ENCODE measurements at regions not wholly inside any gene's neighbourhood (a gene's known extent, or its start where the extent isn't known, plus 50 kb on each side); places are given as distances from the start of the nearest gene placed in this dataset.

GRCh38 chr14:44649061-44649460, 142.0 kb upstream of the FSCB start:
- Mint-ChIP-seq H3K9me3 (no peaks in the 10 kb centered on the region), H3K4me3 (no peak overlapping the region), H3K27ac (no peak overlapping the region), H3K36me3 (ENCODE audit: low read depth) (no peaks in the 10 kb centered on the region), H3K27me3 (ENCODE audit: low read depth) (no peaks in the 10 kb centered on the region), H3K4me1 (ENCODE audit: low read depth) (no peaks in the 10 kb centered on the region)

GRCh38 chr14:44640416-44640815, 133.3 kb upstream of the FSCB start:
- Mint-ChIP-seq H3K4me1 (ENCODE audit: low read depth) (no peaks in the 10 kb centered on the region), H3K9me3 (no peaks in the 10 kb centered on the region), H3K36me3 (ENCODE audit: low read depth) (no peaks in the 10 kb centered on the region), H3K27me3 (ENCODE audit: low read depth) (no peaks in the 10 kb centered on the region), H3K4me3 (no peak overlapping the region), H3K27ac (no peak overlapping the region)

- Mint-ChIP-seq H3K27me3 (ENCODE audit: low read depth) (no peaks in the 10 kb centered on the region), H3K27ac (no peak overlapping the region)
These were observed 132.8 kb upstream of the FSCB start for GRCh38 chr14:44639781-44640385.

DNA sequence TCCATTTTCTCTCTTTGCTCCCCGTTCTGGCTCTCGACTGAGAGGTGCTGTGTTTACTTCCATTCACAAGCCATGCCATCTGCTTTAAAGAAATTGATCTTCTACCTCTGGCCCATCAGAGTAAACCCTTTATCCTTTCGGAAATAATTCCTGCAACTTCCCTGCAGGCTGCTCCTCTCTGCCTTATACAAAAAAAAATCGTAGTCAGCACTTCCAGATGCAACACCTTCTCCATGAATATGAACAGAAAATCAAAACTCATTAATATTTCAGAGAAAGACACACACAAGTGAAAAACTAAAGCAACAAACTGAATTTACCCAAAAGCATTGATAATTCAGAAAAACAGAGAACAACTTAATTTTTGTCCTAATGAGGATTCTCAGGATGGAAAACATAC, 127.6 kb upstream of the FSCB start:
- Mint-ChIP-seq H3K4me3 (no peak overlapping the region), H3K9me3 (no peaks in the 10 kb centered on the region), H3K27me3 (ENCODE audit: low read depth) (no peaks in the 10 kb centered on the region), H3K27ac (peak overlapping the region; percentile 11), H3K4me1 (ENCODE audit: low read depth) (no peaks in the 10 kb centered on the region), H3K36me3 (ENCODE audit: low read depth) (no peaks in the 10 kb centered on the region)

More at GRCh38 chr14:44639781-44640385, 132.8 kb upstream of the FSCB start:
- Mint-ChIP-seq H3K4me1 (ENCODE audit: low read depth) (no peaks in the 10 kb centered on the region), H3K4me3 (no peak overlapping the region), H3K9me3 (no peaks in the 10 kb centered on the region), H3K36me3 (ENCODE audit: low read depth) (no peaks in the 10 kb centered on the region)

DNA sequence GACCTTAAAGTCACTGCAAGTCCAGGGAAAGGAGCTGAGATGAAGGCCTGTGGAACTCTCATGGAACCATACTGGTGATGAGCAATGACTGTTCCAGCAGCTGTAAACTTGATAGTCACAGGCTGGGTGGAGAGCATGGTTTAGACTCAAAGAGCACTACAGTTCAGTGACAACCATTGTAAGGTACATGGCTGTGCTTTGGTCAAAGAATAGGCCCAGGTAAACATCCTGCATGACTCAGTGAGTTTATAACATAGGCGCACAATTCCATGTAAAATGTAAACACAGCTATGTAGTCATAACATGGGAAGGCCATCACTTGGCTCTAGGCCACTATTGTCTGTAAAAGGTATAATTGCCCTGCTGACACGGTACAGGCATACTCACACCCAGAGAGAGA, 119.3 kb upstream of the FSCB start:
- no peaks in the 10 kb centered on the region for H3K27me3 Mint-ChIP-seq (ENCODE audit: low read depth)
- H3K36me3 Mint-ChIP-seq (ENCODE audit: low read depth): no peaks in the 10 kb centered on the region
- H3K9me3 Mint-ChIP-seq: no peaks in the 10 kb centered on the region
- no peak overlapping the region for H3K27ac Mint-ChIP-seq
- H3K4me3 Mint-ChIP-seq: no peak overlapping the region
- H3K4me1 Mint-ChIP-seq (ENCODE audit: low read depth): no peaks in the 10 kb centered on the region

DNA sequence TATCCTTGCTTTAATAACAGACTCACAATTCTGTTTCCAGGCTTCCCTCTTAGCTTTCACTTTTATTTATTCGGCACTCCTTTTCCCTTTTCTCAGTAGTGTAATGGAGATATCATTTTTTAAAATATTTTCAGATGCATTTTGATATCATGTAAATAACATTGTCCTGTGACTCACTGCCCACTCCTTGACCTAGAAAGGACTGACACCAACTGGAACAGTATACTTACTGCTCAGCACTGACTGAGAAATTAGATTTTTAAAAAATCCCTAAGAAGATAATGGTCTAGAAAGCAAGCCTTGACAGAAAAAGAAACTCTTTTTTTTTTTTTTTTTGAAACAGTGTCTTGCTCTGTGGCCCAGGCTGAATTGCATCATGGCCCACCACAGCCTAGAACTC, 118.0 kb upstream of the FSCB start:
- H3K4me3 Mint-ChIP-seq: no peak overlapping the region

GRCh38 chr14:44620121-44621019, 113.3 kb upstream of the FSCB start:
- no peak overlapping the region for H3K4me3 Mint-ChIP-seq
- no peaks in the 10 kb centered on the region for H3K9me3 Mint-ChIP-seq
- no peaks in the 10 kb centered on the region for H3K27me3 Mint-ChIP-seq (ENCODE audit: low read depth)
- no peaks in the 10 kb centered on the region for H3K36me3 Mint-ChIP-seq (ENCODE audit: low read depth)
- H3K27ac Mint-ChIP-seq: no peak overlapping the region
- H3K4me1 Mint-ChIP-seq (ENCODE audit: low read depth): no peaks in the 10 kb centered on the region

More for the DNA sequence above, 118.0 kb upstream of the FSCB start:
- H3K36me3 Mint-ChIP-seq (ENCODE audit: low read depth): no peaks in the 10 kb centered on the region
- no peaks in the 10 kb centered on the region for H3K27me3 Mint-ChIP-seq (ENCODE audit: low read depth)
- H3K4me1 Mint-ChIP-seq (ENCODE audit: low read depth): no peaks in the 10 kb centered on the region
- no peaks in the 10 kb centered on the region for H3K9me3 Mint-ChIP-seq
- H3K27ac Mint-ChIP-seq: no peak overlapping the region

DNA sequence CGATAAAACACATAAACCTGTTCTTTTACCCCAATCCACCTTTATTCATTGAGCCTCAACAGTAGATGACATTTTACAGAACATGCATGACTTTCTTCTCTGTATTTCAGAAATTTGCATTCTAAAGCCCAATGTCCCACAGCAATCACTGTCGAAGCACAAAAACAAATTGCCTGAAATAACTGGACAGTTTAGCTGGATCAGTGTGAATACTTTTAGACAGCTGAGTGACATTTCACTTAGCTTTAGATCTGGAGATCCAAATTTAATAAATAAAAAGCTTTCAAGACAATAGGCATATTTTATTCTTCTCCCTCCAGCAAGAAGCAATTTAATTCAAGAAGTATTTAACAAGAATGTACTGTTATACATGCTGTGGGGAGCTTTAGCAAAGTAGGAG, 109.1 kb upstream of the FSCB start:
- Mint-ChIP-seq H3K4me1 (ENCODE audit: low read depth) (no peaks in the 10 kb centered on the region), H3K27me3 (ENCODE audit: low read depth) (no peaks in the 10 kb centered on the region), H3K9me3 (no peaks in the 10 kb centered on the region), H3K27ac (no peak overlapping the region), H3K36me3 (ENCODE audit: low read depth) (no peaks in the 10 kb centered on the region), H3K4me3 (no peak overlapping the region)

GRCh38 chr14:44613061-44613712, 106.1 kb upstream of the FSCB start:
- no peak overlapping the region for H3K27ac Mint-ChIP-seq
- no peak overlapping the region for H3K4me3 Mint-ChIP-seq
- H3K9me3 Mint-ChIP-seq: no peaks in the 10 kb centered on the region
- no peaks in the 10 kb centered on the region for H3K27me3 Mint-ChIP-seq (ENCODE audit: low read depth)
- H3K4me1 Mint-ChIP-seq (ENCODE audit: low read depth): no peaks in the 10 kb centered on the region
- H3K36me3 Mint-ChIP-seq (ENCODE audit: low read depth): no peaks in the 10 kb centered on the region

DNA sequence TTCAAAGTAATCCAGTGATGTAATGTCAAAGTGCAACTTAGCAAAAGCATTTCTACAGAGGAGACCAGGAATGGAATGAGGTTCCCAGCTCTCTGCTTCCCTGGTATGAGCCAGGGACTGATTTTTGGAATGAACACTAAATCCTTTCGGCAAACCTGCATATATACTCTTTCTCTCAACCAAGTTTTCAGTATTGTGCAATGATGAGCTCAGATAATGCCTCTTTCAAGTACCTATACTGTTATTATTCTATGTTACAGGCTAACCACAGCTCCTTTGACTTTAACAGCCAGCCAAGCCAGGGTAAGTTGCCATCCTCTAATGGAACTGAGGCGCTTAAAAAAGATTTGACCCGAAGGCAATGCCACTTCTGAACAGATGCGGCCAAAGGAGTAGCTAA, 104.9 kb upstream of the FSCB start:
- no peaks in the 10 kb centered on the region for H3K36me3 Mint-ChIP-seq (ENCODE audit: low read depth)
- H3K27me3 Mint-ChIP-seq (ENCODE audit: low read depth): no peaks in the 10 kb centered on the region
- peaks cover 3% of the 10 kb centered on the region for H3K9me3 Mint-ChIP-seq
- no peak overlapping the region for H3K4me3 Mint-ChIP-seq
- no peaks in the 10 kb centered on the region for H3K4me1 Mint-ChIP-seq (ENCODE audit: low read depth)
- H3K27ac Mint-ChIP-seq: no peak overlapping the region

- Mint-ChIP-seq H3K4me1 (ENCODE audit: low read depth) (no peaks in the 10 kb centered on the region), H3K9me3 (peaks cover 3% of the 10 kb centered on the region), H3K27ac (no peak overlapping the region), H3K36me3 (ENCODE audit: low read depth) (no peaks in the 10 kb centered on the region), H3K4me3 (no peak overlapping the region), H3K27me3 (ENCODE audit: low read depth) (no peaks in the 10 kb centered on the region)
These were observed 102.9 kb upstream of the FSCB start for GRCh38 chr14:44609876-44610510.

- no peaks in the 10 kb centered on the region for H3K4me1 Mint-ChIP-seq (ENCODE audit: low read depth)
- H3K4me3 Mint-ChIP-seq: no peak overlapping the region
- peaks cover 3% of the 10 kb centered on the region for H3K9me3 Mint-ChIP-seq
- no peak overlapping the region for H3K27ac Mint-ChIP-seq
- H3K36me3 Mint-ChIP-seq (ENCODE audit: low read depth): no peaks in the 10 kb centered on the region
- H3K27me3 Mint-ChIP-seq (ENCODE audit: low read depth): no peaks in the 10 kb centered on the region
These were observed 102.1 kb upstream of the FSCB start for GRCh38 chr14:44609201-44609600.

DNA sequence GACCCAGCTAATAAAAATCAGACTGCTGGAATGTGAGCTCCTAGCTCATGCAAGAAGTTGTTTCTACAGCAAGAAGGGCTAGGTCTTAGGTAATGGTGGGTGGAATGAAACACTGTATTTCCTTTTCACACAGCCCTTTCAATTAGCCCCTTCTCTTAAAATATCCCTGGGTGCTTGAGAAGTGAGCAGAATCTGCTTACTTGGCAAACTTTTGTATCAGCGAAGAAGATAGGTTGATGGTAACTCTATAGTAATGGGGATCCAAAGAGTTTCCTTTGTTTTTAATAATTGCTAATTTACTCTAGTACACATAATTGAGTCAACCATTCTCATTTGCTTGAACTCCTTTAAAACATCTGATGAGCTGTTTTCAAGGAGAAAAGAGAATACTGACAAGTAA, 100.6 kb upstream of the FSCB start:
- Mint-ChIP-seq H3K27me3 (ENCODE audit: low read depth) (no peaks in the 10 kb centered on the region), H3K4me3 (no peak overlapping the region), H3K4me1 (ENCODE audit: low read depth) (no peaks in the 10 kb centered on the region)

DNA sequence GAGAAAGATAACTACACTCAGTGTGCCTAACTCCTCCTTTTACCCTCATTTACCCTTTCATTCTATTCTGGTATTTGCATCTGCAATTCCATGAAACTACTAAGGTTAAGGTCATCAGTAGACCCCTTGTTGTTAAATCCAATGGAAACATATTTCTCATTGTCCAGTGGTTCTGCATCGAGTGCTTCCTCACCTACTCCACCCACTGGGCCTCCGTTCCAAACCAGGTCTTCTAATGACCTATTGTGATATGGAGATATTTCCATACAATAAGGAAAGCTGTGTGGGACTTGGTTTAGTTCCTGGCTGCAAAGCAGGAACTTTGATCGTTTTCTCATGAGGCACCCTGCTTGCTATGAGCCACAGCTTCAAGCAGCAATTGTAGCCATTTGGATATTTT, 99.5 kb upstream of the FSCB start:
- Mint-ChIP-seq H3K27me3 (ENCODE audit: low read depth) (no peaks in the 10 kb centered on the region), H3K9me3 (peaks cover 3% of the 10 kb centered on the region), H3K27ac (no peak overlapping the region), H3K36me3 (ENCODE audit: low read depth) (no peaks in the 10 kb centered on the region), H3K4me3 (no peak overlapping the region), H3K4me1 (ENCODE audit: low read depth) (no peaks in the 10 kb centered on the region)

More for the DNA sequence above, 100.6 kb upstream of the FSCB start:
- no peak overlapping the region for H3K27ac Mint-ChIP-seq
- H3K36me3 Mint-ChIP-seq (ENCODE audit: low read depth): no peaks in the 10 kb centered on the region
- H3K9me3 Mint-ChIP-seq: peaks cover 3% of the 10 kb centered on the region
